Calu3 (cell line): ENCODE measurements at regions not wholly inside any gene's neighbourhood (a gene's known extent, or its start where the extent isn't known, plus 50 kb on each side); places are given as distances from the start of the nearest gene placed in this dataset.

Source experiments
- BruUV-seq: library from RNA; stranded (reverse); fragments of 400-500 nt; replicated peaks from 2 replicates; lab custom pipeline; 2021; lab: Mats Ljungman, UMichigan
- CTCF ChIA-PET: fragments of 300-600 bp; sonication (Branson Sonifier 250); formaldehyde crosslinking; loops from one replicate; lab custom pipeline; 2022; ENCODE audit warnings: antibody characterized with exemption; lab: Charles Lee
- DNase-seq: peaks from one replicate; pipeline ENCODE4 v3.0.0; 2022
- H3K27ac Mint-ChIP-seq: one replicate; pipeline ENCODE4 v1.8.0; 2022; ENCODE audit warnings: mixed read lengths; ENCODE audit not compliant: unreplicated experiment
- H3K27me3 Mint-ChIP-seq: one replicate; pipeline ENCODE4 v1.8.0; 2022; ENCODE audit warnings: mixed read lengths; ENCODE audit not compliant: unreplicated experiment
- H3K36me3 Mint-ChIP-seq: one replicate; pipeline ENCODE4 v1.8.0; 2022; ENCODE audit warnings: mild to moderate bottlenecking, moderate library complexity, mixed read lengths; ENCODE audit not compliant: insufficient read depth, unreplicated experiment
- H3K4me1 Mint-ChIP-seq: one replicate; pipeline ENCODE4 v1.8.0; 2022; ENCODE audit warnings: mild to moderate bottlenecking, low read depth, mixed read lengths; ENCODE audit not compliant: unreplicated experiment
- H3K4me3 Mint-ChIP-seq: one replicate; pipeline ENCODE4 v1.8.0; 2022; ENCODE audit warnings: mild to moderate bottlenecking, low read depth, moderate library complexity, mixed read lengths; ENCODE audit not compliant: unreplicated experiment
- H3K9me3 Mint-ChIP-seq: one replicate; pipeline ENCODE4 v1.8.0; 2022; ENCODE audit warnings: low read depth, mixed read lengths; ENCODE audit not compliant: unreplicated experiment
- intact Hi-C: fragments of 100-400 bp; cut with micrococcal nuclease; formaldehyde crosslinking; loops from one replicate; pipeline ENCODE4 v1.10.0; 2022; ENCODE audit not compliant: unreplicated experiment
- TF ChIP-seq, protein P1 (sequence below): fragments of 200-600 bp; IDR thresholded peaks from one replicate; pipeline ENCODE4 v1.8.0; 2022; ENCODE audit warnings: antibody characterized with exemption; ENCODE audit not compliant: unreplicated experiment

- H3K4me3 Mint-ChIP-seq: no peak overlapping the region
- H3K4me1 Mint-ChIP-seq: no peaks in the 10 kb centered on the region
- H3K27ac Mint-ChIP-seq: no peak overlapping the region
- no peak for DNase-seq
- intact Hi-C loops: no loop called here
- TF ChIP-seq, protein P1, sequence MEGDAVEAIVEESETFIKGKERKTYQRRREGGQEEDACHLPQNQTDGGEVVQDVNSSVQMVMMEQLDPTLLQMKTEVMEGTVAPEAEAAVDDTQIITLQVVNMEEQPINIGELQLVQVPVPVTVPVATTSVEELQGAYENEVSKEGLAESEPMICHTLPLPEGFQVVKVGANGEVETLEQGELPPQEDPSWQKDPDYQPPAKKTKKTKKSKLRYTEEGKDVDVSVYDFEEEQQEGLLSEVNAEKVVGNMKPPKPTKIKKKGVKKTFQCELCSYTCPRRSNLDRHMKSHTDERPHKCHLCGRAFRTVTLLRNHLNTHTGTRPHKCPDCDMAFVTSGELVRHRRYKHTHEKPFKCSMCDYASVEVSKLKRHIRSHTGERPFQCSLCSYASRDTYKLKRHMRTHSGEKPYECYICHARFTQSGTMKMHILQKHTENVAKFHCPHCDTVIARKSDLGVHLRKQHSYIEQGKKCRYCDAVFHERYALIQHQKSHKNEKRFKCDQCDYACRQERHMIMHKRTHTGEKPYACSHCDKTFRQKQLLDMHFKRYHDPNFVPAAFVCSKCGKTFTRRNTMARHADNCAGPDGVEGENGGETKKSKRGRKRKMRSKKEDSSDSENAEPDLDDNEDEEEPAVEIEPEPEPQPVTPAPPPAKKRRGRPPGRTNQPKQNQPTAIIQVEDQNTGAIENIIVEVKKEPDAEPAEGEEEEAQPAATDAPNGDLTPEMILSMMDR: no peak
- H3K27me3 Mint-ChIP-seq: no peaks in the 10 kb centered on the region
- H3K9me3 Mint-ChIP-seq: no peaks in the 10 kb centered on the region
- no TSS peak for BruUV-seq
- CTCF ChIA-PET: interaction anchor here (1.0 kb wide), 1 partner anchor 10 kb away, joined by 3 read pairs; no protein-coding TSS in a partner anchor
- H3K36me3 Mint-ChIP-seq: no peaks in the 10 kb centered on the region
Observed at GRCh38 chr12:31804185-31804504, 75.3 kb upstream of the AMN1 start.

- TF ChIP-seq, protein P1: no peak
- H3K4me1 Mint-ChIP-seq: no peaks in the 10 kb centered on the region
- H3K36me3 Mint-ChIP-seq: no peaks in the 10 kb centered on the region
- no peak for DNase-seq
- BruUV-seq: no TSS peak
- no peaks in the 10 kb centered on the region for H3K27me3 Mint-ChIP-seq
- no peaks in the 10 kb centered on the region for H3K9me3 Mint-ChIP-seq
- intact Hi-C loops: no loop called here
- no peak overlapping the region for H3K4me3 Mint-ChIP-seq
- CTCF ChIA-PET: no interaction called here
- H3K27ac Mint-ChIP-seq: no peak overlapping the region
Observed at GRCh38 chr12:31803306-31804184, 74.7 kb upstream of the AMN1 start.

GRCh38 chr12:31801872-31802271 lies 73.1 kb upstream of the AMN1 start:
- Mint-ChIP-seq H3K27ac (no peak overlapping the region), H3K36me3 (no peaks in the 10 kb centered on the region), H3K4me3 (no peak overlapping the region), H3K27me3 (no peaks in the 10 kb centered on the region), H3K9me3 (no peaks in the 10 kb centered on the region), H3K4me1 (no peaks in the 10 kb centered on the region)
- intact Hi-C loops: no loop called here
- CTCF ChIA-PET: no interaction called here
- no peak for DNase-seq
- TF ChIP-seq, protein P1: no peak
- no TSS peak for BruUV-seq

- H3K9me3 Mint-ChIP-seq: no peaks in the 10 kb centered on the region
- H3K4me1 Mint-ChIP-seq: no peaks in the 10 kb centered on the region
- no peak for DNase-seq
- H3K27ac Mint-ChIP-seq: no peak overlapping the region
- no peaks in the 10 kb centered on the region for H3K36me3 Mint-ChIP-seq
- no TSS peak for BruUV-seq
- CTCF ChIA-PET: no interaction called here
- intact Hi-C loops: no loop called here
- TF ChIP-seq, protein P1: no peak
- no peak overlapping the region for H3K4me3 Mint-ChIP-seq
- no peaks in the 10 kb centered on the region for H3K27me3 Mint-ChIP-seq
Observed at GRCh38 chr12:31797230-31797872, 68.5 kb upstream of the AMN1 start.
